ENCODE measurements at regions not wholly inside any gene's neighbourhood (a gene's known extent, or its start where the extent isn't known, plus 50 kb on each side); places are given as distances from the start of the nearest gene placed in this dataset.

DNA sequence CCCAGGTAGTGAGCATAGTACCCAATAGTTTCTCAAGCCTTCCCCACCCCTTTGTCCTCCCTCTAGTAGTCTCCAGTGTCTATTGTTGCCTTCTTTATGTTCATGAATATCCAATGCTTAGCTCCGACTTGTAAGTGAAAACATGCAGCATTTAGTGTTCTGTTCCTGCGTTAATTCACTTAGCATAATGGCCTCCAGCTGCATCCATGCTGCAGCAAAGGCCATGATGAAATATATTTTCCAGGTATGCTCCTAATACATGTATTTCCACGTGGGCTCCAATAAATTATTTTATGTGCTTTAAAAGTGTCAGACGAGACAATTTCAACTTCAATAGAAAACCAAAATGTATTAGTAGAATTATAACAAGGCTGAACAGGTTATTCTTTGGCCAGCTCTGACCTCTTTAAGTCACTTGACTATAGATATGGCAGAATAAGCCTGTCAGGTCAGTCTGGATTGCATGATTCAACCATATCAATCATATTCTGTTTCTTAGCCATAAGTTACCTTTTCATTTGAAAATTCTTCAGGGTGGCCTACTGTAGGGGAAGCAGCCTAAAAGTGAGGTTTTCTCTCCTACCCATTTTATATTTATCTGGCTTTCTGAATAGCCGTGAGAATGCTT, 2291.6 kb upstream of the WWC1 start:
- no peak overlapping the region for H3K9ac ChIP-seq (replicated peaks; ENCODE audit: extremely low read depth, insufficient read depth, low read length)
- intact Hi-C loops (cut with micrococcal nuclease) (no loop called here), dilution Hi-C loops (cut with MboI; ENCODE audit: extremely low pct_ligation_motif_present, low sequenced_read_pairs) (no loop called here)
- no peak overlapping the region for H3K4me2 ChIP-seq (ENCODE audit: insufficient read depth, low read length)
- BruUV-seq (replicated peaks): no TSS peak
- no peak overlapping the region for H2AFZ ChIP-seq (ENCODE audit: low read depth, low read length)
- no peaks in the 10 kb centered on the region for H3K4me1 ChIP-seq (ENCODE audit: control insufficient read depth, extremely low read depth, insufficient read depth, low read length)
- FAIRE-seq: no peak
- H3K9me1 ChIP-seq (replicated peaks; ENCODE audit: control insufficient read depth, extremely low read depth, insufficient read depth, low read length): no peaks in the 10 kb centered on the region
- no peak for DNase-seq (ENCODE audit: low read depth, low spot score)
- no peaks in the 10 kb centered on the region for H4K20me1 ChIP-seq (replicated peaks; ENCODE audit: control insufficient read depth, extremely low read depth, insufficient read depth, low read length)
- ChIA-PET POLR2A (no interaction called here), CTCF (no interaction called here)
- no peaks in the 10 kb centered on the region for H3K27me3 ChIP-seq (ENCODE audit: control insufficient read depth in 2 of 2, insufficient read depth in 2 of 2, low read length in 2 of 2)
- no peak overlapping the region for H3K27ac ChIP-seq (ENCODE audit: insufficient read depth, low read depth, low read length)
- no peak overlapping the region for H3K4me3 ChIP-seq (replicated peaks in 1 of 3; ENCODE audit: insufficient read depth in 1 of 3, low read depth in 1 of 3, low read length in 3 of 3)
- no peaks in the 10 kb centered on the region for H3K79me2 ChIP-seq (ENCODE audit: control insufficient read depth, insufficient read depth, low read length)
- TF ChIP-seq EZH2 (IDR thresholded peaks at IDR 0.05; ENCODE audit: borderline replicate concordance, low read depth, low read length, severe bottlenecking): no peak
- no peak for TF ChIP-seq GATA2 (IDR thresholded peaks at IDR 0.05; ENCODE audit: insufficient read depth, insufficient read length, low read depth, low read length)
- TF ChIP-seq FOS (IDR thresholded peaks at IDR 0.05; ENCODE audit: borderline replicate concordance, insufficient read depth, low read length): no peak
- TF ChIP-seq, protein P1, sequence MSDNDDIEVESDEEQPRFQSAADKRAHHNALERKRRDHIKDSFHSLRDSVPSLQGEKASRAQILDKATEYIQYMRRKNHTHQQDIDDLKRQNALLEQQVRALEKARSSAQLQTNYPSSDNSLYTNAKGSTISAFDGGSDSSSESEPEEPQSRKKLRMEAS (IDR thresholded peaks at IDR 0.05; ENCODE audit: insufficient read depth, insufficient read length): no peak
- TF ChIP-seq CTCF (IDR thresholded peaks at IDR 0.05; ENCODE audit: extremely low read depth in 1 of 2, insufficient read depth in 1 of 2, low read depth in 1 of 2, low read length in 2 of 2): no peak
- TF ChIP-seq MYC (IDR thresholded peaks at IDR 0.05; ENCODE audit: low read depth, low read length): no peak
- no peak for TF ChIP-seq JUN (IDR thresholded peaks at IDR 0.05; ENCODE audit: borderline replicate concordance, insufficient read depth, insufficient read length, low read depth)
- no peak for TF ChIP-seq POLR2A (IDR thresholded peaks at IDR 0.05; ENCODE audit: low read depth, low read length)
- peaks cover 2% of the 10 kb centered on the region for H3K9me3 ChIP-seq (replicated peaks; ENCODE audit: control insufficient read depth, insufficient read depth, low read length)
- no peaks in the 10 kb centered on the region for H3K36me3 ChIP-seq (ENCODE audit: control insufficient read depth in 2 of 2, extremely low read depth in 1 of 2, insufficient read depth in 2 of 2, low read length in 2 of 2)

Measured in endothelial cell of umbilical vein (primary cell).